ENCODE measurements at regions not wholly inside any gene's neighbourhood (a gene's known extent, or its start where the extent isn't known, plus 50 kb on each side); places are given as distances from the start of the nearest gene placed in this dataset.
"Not testable (repeated sequence)": the region's sequence is repeated elsewhere in the genome, so short reads cannot be mapped to it uniquely, and the experiment has no call there.

DNA sequence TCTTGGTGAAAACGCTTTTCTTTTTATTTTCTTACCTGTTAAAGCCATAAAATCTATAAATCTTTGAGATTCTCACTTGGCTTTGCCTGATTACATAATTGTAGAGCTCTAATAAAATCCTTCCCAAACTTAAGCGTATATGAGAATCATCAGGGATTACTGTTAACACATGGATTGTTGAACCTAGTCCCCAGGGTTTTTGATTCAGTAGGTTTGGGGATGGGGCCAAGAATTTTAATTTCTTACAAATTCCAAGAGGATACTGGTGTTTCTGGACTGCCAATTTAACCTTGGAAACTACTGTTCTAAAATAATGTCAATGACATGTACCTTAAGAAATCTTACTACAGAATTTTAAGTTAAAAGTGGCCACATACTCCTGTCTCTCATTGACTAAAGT, 694.2 kb downstream of the BRINP3 start:
- TF ChIP-seq, protein P1, sequence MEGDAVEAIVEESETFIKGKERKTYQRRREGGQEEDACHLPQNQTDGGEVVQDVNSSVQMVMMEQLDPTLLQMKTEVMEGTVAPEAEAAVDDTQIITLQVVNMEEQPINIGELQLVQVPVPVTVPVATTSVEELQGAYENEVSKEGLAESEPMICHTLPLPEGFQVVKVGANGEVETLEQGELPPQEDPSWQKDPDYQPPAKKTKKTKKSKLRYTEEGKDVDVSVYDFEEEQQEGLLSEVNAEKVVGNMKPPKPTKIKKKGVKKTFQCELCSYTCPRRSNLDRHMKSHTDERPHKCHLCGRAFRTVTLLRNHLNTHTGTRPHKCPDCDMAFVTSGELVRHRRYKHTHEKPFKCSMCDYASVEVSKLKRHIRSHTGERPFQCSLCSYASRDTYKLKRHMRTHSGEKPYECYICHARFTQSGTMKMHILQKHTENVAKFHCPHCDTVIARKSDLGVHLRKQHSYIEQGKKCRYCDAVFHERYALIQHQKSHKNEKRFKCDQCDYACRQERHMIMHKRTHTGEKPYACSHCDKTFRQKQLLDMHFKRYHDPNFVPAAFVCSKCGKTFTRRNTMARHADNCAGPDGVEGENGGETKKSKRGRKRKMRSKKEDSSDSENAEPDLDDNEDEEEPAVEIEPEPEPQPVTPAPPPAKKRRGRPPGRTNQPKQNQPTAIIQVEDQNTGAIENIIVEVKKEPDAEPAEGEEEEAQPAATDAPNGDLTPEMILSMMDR (IDR thresholded peaks at IDR 0.05; ENCODE audit: borderline replicate concordance, control extremely low read depth, extremely low read depth, insufficient read depth, missing control alignments): no peak

DNA sequence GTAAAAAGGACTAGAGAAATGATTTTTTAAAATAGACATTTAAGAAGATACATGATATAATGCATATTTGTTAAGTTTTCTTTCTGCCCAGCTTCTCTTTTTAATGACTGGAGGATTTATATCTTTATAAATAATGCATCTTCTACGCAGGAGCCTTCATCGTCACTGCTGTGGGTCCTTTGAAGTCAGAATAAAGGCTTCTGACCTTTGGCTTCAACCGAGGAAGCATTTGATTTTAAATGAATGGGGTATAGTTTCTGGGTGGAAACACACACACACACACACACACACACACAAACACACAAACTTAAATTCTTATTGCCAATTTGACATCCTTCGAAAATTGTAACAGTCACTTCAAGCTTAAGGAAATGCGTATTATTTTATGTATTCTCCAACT, 690.9 kb downstream of the BRINP3 start:
- TF ChIP-seq, protein P1 (IDR thresholded peaks at IDR 0.05; ENCODE audit: borderline replicate concordance, control extremely low read depth, extremely low read depth, insufficient read depth, missing control alignments): no peak
- no peak for DNase-seq (ENCODE audit: low spot score)
- in situ Hi-C loops (cut with MboI; ENCODE audit: low sequenced_read_pairs, unreplicated experiment): no loop called here

More for the DNA sequence above, 694.2 kb downstream of the BRINP3 start:
- no peak for DNase-seq (ENCODE audit: low spot score)
- in situ Hi-C loops (cut with MboI; ENCODE audit: low sequenced_read_pairs, unreplicated experiment): no loop called here

DNA sequence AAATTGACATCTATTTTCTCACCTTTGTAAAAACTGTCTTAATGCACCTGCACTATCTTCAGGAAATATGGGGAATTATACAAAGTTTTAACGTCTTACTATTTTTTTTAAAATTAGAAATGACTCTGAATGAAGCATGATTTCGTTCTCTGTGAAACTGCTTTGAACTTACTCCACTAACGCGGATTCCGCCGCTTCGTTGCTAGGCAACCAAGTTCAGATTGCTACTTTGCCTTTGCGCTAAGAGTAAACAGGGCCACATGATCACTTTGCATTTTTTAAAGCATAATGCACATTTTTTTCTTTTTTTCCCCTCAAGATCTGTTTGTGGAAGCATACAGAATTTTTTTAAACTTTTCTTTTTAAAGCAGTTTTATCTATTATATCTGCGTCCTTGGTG, 690.5 kb downstream of the BRINP3 start:
- in situ Hi-C loops (cut with MboI; ENCODE audit: low sequenced_read_pairs, unreplicated experiment): no loop called here
- DNase-seq (ENCODE audit: low spot score): no peak
- TF ChIP-seq, protein P1 (IDR thresholded peaks at IDR 0.05; ENCODE audit: borderline replicate concordance, control extremely low read depth, extremely low read depth, insufficient read depth, missing control alignments): no peak

DNA sequence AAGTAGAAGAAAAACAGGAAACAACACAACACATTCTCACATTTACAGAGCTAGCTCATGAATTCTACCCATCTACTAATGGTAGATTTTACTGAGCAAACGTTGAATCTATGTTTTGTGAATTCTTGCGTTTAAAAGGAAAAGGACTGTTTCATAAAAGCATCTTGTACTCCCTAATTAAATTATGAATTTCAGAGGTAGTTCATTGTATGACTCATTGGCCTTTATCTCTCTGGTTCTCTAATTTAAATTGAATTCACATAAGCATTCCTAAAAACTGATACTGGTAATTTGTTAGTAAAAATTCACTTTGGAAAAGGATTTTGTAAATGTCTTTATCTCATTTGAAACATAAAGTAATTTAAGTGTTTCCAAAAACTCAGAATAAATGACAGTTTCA, 687.3 kb downstream of the BRINP3 start:
- in situ Hi-C loops (cut with MboI; ENCODE audit: low sequenced_read_pairs, unreplicated experiment): no loop called here
- DNase-seq (ENCODE audit: low spot score): no peak
- TF ChIP-seq, protein P1 (IDR thresholded peaks at IDR 0.05; ENCODE audit: borderline replicate concordance, control extremely low read depth, extremely low read depth, insufficient read depth, missing control alignments): no peak

DNA sequence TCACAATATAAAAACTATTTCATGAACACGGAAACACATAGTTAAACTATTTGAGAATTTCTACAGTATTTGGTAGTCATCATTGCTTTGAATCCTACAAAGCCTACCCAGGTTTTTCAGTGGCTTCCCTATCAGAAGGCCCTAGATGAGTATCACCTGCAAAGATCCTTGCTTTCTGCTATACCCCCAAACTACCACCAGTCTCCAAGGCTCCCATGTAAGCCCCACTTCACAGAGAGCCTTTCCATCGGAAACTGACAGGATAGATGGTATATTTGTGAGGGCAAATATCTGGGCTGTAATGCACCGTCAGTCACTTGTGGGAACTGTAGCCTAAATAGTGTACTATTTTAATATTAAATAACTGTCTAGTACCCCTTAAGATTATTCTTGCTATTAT, 674.3 kb downstream of the BRINP3 start:
- in situ Hi-C loops (cut with MboI; ENCODE audit: low sequenced_read_pairs, unreplicated experiment): no loop called here
- DNase-seq (ENCODE audit: low spot score): no peak
- TF ChIP-seq, protein P1 (IDR thresholded peaks at IDR 0.05; ENCODE audit: borderline replicate concordance, control extremely low read depth, extremely low read depth, insufficient read depth, missing control alignments): no peak

DNA sequence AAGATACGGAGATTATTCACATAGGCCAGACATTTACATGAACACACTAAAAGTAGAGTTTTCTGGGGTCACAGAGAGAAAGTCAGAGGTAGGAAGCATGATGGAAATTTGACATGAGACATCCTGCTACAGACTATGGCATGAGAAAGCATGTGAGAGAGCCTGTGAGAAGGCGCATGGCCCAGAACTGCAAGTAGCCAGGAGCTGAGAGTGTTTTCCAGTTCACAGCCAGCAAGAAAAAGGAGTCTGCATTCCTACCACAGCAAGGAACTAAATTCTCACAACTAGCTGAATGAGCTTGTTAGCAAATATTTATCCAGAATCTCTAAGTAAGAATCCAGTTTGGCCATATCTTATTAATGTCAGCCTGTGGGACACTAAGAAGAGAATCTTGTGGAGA, 673.3 kb downstream of the BRINP3 start:
- DNase-seq (ENCODE audit: low spot score): no peak
- in situ Hi-C loops (cut with MboI; ENCODE audit: low sequenced_read_pairs, unreplicated experiment): no loop called here
- TF ChIP-seq, protein P1 (IDR thresholded peaks at IDR 0.05; ENCODE audit: borderline replicate concordance, control extremely low read depth, extremely low read depth, insufficient read depth, missing control alignments): no peak

DNA sequence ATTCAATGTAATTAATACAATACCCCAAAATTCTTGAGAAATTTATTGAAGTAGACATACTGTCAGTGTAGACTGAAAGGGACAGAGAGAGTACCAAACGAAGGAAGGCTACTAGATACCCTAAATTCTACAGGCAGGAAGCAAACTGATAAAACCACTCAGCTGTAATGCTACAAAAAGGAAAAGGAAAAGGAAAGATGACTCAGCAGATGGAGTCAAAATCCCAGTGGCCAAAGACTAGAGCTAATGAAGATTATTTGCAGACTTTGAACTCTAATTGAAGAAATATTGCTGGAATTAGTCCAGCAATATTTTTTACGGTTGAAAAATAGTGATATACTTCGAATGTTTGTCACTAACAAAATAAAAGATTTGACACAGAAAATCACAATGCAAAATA, 671.9 kb downstream of the BRINP3 start:
- in situ Hi-C loops (cut with MboI; ENCODE audit: low sequenced_read_pairs, unreplicated experiment): no loop called here
- no peak for DNase-seq (ENCODE audit: low spot score)
- TF ChIP-seq, protein P1 (IDR thresholded peaks at IDR 0.05; ENCODE audit: borderline replicate concordance, control extremely low read depth, extremely low read depth, insufficient read depth, missing control alignments): no peak

DNA sequence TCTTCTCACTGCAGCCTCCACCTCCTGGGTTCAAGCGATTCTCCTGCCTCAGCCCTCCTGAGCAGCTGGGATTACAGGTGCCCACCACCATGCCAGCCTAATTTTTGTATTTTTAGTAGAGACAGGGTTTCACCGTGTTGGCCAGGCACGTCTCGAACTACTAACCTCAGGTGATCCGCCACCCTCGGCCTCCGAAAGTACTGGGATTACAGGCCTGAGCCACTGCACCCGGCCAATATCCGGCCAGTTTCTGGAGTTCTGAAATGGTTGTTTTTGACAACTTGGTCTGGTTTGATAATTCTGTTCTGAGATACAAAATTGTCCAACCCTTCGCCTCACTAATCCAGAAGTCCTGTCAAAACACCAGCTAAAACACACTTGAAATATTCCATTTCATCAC, 667.0 kb downstream of the BRINP3 start:
- in situ Hi-C loops (cut with MboI; ENCODE audit: low sequenced_read_pairs, unreplicated experiment); DNase-seq (ENCODE audit: low spot score): not testable (repeated sequence)

Data from GM13976 (cell line).